Gastroesophageal sphincter (tissue), 4 donors: ENCODE measurements at regions not wholly inside any gene's neighbourhood (a gene's known extent, or its start where the extent isn't known, plus 50 kb on each side); places are given as distances from the start of the nearest gene placed in this dataset.

Experiments used
- ATAC-seq: fragments of 150-250 bp; one replicate; pipeline ENCODE4 v1.9.1; 2016; ENCODE audit warnings: mild to moderate bottlenecking, moderate library complexity
- H3K27ac ChIP-seq, 4 donors: fragments of 200-600 bp; sonication (generic) in 3 of 4; 1 replicate in 3 of 4; 2 replicates in 1 of 4; pipeline ENCODE4 v1.5.1; 2016 to 2019
- H3K27me3 ChIP-seq: fragments of 200-600 bp; sonication (generic); one replicate; pipeline ENCODE4 v1.5.1; 2019
- H3K36me3 ChIP-seq, 2 donors: fragments of 200-600 bp; sonication (generic); one replicate each; pipeline ENCODE4 v1.5.1; 2019; ENCODE audit warnings: control low read depth in 1 of 2
- H3K4me1 ChIP-seq, 3 donors: fragments of 200-600 bp; sonication (generic); 1 replicate in 2 of 3; 2 replicates in 1 of 3; pipeline ENCODE4 v1.5.1; 2016 to 2019; ENCODE audit warnings: control low read depth in 2 of 3
- H3K4me3 ChIP-seq, 2 donors: fragments of 200-600 bp; sonication (generic); one replicate each; pipeline ENCODE4 v1.5.1; 2019; ENCODE audit warnings: mild to moderate bottlenecking in 1 of 2, moderate library complexity in 1 of 2
- H3K9me3 ChIP-seq, 3 donors: fragments of 200-600 bp; sonication (generic); one replicate each; pipeline ENCODE4 v1.5.1; 2017 to 2019; ENCODE audit warnings: control low read depth in 2 of 3
- EP300 ChIP-seq: sonication (generic); formaldehyde crosslinking; IDR thresholded peaks from one replicate; pipeline ENCODE4 v1.6.1; 2017; ENCODE audit warnings: antibody characterized with exemption, mild to moderate bottlenecking
- POLR2A ChIP-seq, 2 donors: fragments of 450-650 bp; IDR thresholded peaks; one replicate each; pipeline ENCODE4 v1.6.1; 2017; ENCODE audit warnings: antibody characterized with exemption in 2 of 2, mild to moderate bottlenecking in 2 of 2, moderate library complexity in 1 of 2
- POLR2AphosphoS5 ChIP-seq: sonication (generic); formaldehyde crosslinking; IDR thresholded peaks from one replicate; pipeline ENCODE4 v1.6.1; 2017; ENCODE audit warnings: antibody characterized with exemption
- WGBS, 2 donors: methylation state at CpG; one replicate each; pipeline ENCODE4 v1.1.5; 2018; ENCODE audit warnings: low coverage in 1 of 2; 5-methylcytosine and 5-hydroxymethylcytosine counted together
- TF ChIP-seq, protein P1 (sequence below), 4 experiments: fragments of 200-600 bp in 2 of 4; fragments of 450-650 bp in 2 of 4; sonication (generic) in 1 of 4; IDR thresholded peaks; one replicate each; pipeline ENCODE4 v1.5.1; 2017 to 2019; ENCODE audit warnings: antibody characterized with exemption in 4 of 4, mild to moderate bottlenecking in 2 of 4, moderate library complexity in 2 of 4

DNA sequence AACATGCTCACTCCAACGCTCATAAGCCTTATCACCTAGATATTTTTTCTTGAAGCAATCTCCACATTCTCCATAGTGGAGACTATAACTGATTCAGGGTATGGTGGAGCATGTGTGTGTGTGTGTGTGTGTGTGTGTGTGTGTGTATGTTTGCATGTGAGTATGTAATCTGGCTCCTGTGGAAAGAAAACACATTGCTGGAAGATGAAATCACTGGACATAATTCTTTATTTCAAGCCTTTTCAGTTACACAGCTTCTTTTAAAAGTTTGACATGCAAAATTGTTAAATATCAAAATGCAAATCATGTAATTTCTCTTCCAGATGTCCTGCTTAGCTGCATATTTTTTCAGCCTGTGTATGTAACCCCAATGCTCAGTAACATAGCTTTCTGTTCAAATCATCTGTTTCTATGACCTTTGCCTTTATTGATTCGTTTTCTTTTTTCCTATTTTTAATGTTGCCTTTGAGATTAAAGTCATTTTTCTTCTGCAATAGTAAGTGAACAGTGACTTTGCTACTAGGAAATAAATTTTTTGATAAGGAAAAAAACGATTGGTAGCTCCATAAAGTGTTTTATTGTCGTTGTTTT is 80.5 kb upstream of the BTG1 start:
- H3K4me1 ChIP-seq = peaks cover 0 to 7% (median 0%) of the 10 kb centered on the region in 3 donors
- H3K9me3 ChIP-seq = no peaks in the 10 kb centered on the region
- no peaks in the 10 kb centered on the region for H3K27me3 ChIP-seq
- no peaks in the 10 kb centered on the region for H3K36me3 ChIP-seq
- 50 to 77% methylated on average over 4 of the region's 4 CpGs for WGBS, 2 donors
- H3K4me3 ChIP-seq = no peak overlapping the region
- H3K27ac ChIP-seq = no peak overlapping the region
- TF ChIP-seq, protein P1, sequence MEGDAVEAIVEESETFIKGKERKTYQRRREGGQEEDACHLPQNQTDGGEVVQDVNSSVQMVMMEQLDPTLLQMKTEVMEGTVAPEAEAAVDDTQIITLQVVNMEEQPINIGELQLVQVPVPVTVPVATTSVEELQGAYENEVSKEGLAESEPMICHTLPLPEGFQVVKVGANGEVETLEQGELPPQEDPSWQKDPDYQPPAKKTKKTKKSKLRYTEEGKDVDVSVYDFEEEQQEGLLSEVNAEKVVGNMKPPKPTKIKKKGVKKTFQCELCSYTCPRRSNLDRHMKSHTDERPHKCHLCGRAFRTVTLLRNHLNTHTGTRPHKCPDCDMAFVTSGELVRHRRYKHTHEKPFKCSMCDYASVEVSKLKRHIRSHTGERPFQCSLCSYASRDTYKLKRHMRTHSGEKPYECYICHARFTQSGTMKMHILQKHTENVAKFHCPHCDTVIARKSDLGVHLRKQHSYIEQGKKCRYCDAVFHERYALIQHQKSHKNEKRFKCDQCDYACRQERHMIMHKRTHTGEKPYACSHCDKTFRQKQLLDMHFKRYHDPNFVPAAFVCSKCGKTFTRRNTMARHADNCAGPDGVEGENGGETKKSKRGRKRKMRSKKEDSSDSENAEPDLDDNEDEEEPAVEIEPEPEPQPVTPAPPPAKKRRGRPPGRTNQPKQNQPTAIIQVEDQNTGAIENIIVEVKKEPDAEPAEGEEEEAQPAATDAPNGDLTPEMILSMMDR (IDR thresholded peaks at IDR 0.05) = no peak
- TF ChIP-seq EP300 (no peak), POLR2A (IDR thresholded peaks at IDR 0.05) (no peak), POLR2AphosphoS5 (no peak)
- no peak for ATAC-seq

DNA sequence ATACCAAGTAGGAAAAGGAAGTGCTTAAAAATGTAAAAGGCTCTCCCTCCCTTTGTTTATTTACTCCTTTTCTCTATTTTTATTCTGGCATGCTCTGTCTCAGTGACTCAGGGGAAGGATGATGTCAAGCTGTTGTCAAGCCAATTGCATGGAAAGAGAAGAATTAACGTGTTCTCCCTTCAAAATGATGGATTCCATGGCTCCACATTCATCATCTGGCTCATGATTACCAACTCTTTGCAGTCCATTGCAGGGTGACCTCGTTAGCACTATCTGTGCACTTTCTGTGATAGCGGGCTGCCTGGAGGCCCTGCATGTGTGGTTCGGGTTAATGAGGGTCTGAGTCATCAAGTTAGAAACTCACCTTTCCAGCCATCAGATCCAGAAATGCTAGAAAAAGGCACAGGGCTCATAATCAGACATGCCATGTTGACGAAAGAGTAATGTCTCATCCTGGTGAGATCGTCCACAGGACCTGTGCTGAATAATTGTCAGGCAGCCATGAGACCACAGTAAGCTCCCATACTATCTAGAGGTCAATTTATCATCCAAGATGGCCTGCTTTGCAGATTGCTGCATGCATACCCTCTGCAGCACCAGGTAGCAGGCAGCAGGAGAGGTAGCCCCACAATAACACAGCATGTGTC is 79.2 kb upstream of the BTG1 start:
- no peak overlapping the region for H3K4me3 ChIP-seq
- 53 to 54% methylated on average over 4 to 6 of the region's 6 CpGs for WGBS, 2 donors
- TF ChIP-seq, protein P1 (IDR thresholded peaks at IDR 0.05) = no peak
- no peak for TF ChIP-seq POLR2A (IDR thresholded peaks at IDR 0.05)
- TF ChIP-seq POLR2AphosphoS5 = no peak
- TF ChIP-seq EP300 = no peak
- H3K27ac ChIP-seq = no peak overlapping the region
- no peaks in the 10 kb centered on the region for H3K9me3 ChIP-seq
- ATAC-seq = no peak
- peaks cover 0 to 7% (median 0%) of the 10 kb centered on the region in 3 donors for H3K4me1 ChIP-seq
- H3K27me3 ChIP-seq = no peaks in the 10 kb centered on the region
- no peaks in the 10 kb centered on the region for H3K36me3 ChIP-seq

DNA sequence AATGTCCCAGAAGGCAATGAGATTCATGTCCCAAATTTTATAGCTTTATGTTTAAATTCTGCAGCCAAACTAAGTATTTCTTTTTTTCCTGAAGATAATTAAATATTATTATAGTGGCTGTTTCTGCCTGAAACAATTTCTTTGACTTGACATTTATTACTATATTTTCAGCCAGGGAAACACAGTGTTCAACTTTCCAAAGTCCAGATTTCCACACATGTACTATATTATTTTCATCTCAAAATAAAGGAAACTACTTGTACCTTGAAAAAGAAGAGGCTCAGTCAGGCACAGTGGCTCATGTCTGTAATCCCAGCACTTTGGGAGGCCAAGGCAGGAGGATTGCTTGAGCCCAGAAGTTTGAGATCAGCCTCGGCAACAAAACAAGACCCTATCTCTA is 77.8 kb upstream of the BTG1 start:
- no peak for ATAC-seq
- Histone ChIP-seq H3K27me3 (no peaks in the 10 kb centered on the region), H3K4me1 (peaks cover 0 to 7% (median 0%) of the 10 kb centered on the region in 3 donors), H3K27ac (no peak overlapping the region), H3K9me3 (no peaks in the 10 kb centered on the region), H3K36me3 (no peaks in the 10 kb centered on the region), H3K4me3 (no peak overlapping the region)
- no peak for TF ChIP-seq EP300
- TF ChIP-seq POLR2A (IDR thresholded peaks at IDR 0.05) = no peak
- TF ChIP-seq POLR2AphosphoS5 = no peak
- TF ChIP-seq, protein P1 (IDR thresholded peaks at IDR 0.05) = no peak
- WGBS, 2 donors = 88% methylated on average over 1 of the region's 1 CpG; no CpG with 5 or more reads in 1 of the 2 donors

DNA sequence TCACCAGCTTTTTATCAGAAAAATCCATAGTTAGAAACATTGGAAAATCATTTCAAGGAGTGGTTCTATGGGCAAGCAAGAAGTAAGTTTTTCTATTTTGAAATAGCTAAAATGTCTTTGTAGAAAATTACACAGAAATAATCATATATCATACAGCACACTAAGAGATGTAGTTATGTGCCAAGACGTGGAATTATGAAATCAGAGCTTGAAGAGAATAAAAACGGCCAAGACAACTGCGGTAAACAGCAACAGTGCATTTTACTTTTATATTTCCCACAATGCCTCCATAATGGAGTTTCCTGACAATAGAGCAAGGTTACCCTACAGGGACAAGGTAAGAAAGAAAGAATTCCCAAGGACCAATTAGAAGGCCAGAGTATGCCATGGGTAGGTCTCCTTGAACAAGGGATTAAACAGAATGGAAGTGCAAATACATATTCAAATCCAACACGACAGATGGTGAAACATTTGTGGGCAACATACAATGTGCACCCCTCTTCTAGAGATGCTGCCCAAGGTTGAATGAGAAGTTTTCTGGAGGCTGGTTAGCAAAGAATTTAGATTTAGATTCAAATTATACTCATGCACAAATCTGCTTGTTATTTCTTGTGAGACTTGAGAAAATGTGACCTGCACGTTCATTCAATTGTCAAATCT is 76.1 kb upstream of the BTG1 start:
- Histone ChIP-seq H3K27ac (no peak overlapping the region), H3K4me1 (peaks cover 0 to 7% (median 0%) of the 10 kb centered on the region in 3 donors), H3K27me3 (no peaks in the 10 kb centered on the region), H3K9me3 (no peaks in the 10 kb centered on the region), H3K4me3 (no peak overlapping the region), H3K36me3 (no peaks in the 10 kb centered on the region)
- no peak for ATAC-seq
- TF ChIP-seq EP300 = no peak
- TF ChIP-seq POLR2AphosphoS5 = no peak
- TF ChIP-seq, protein P1 (IDR thresholded peaks at IDR 0.05) = no peak
- TF ChIP-seq POLR2A (IDR thresholded peaks at IDR 0.05) = no peak
- WGBS, 2 donors = 81 to 88% methylated on average over 4 to 5 of the region's 5 CpGs
